ENCODE measurements at regions not wholly inside any gene's neighbourhood (a gene's known extent, or its start where the extent isn't known, plus 50 kb on each side); places are given as distances from the start of the nearest gene placed in this dataset.
A peak's percentile ranks its signal among the peaks of the same experiment; 100 is the strongest.

- TF ChIP-seq, protein P1, sequence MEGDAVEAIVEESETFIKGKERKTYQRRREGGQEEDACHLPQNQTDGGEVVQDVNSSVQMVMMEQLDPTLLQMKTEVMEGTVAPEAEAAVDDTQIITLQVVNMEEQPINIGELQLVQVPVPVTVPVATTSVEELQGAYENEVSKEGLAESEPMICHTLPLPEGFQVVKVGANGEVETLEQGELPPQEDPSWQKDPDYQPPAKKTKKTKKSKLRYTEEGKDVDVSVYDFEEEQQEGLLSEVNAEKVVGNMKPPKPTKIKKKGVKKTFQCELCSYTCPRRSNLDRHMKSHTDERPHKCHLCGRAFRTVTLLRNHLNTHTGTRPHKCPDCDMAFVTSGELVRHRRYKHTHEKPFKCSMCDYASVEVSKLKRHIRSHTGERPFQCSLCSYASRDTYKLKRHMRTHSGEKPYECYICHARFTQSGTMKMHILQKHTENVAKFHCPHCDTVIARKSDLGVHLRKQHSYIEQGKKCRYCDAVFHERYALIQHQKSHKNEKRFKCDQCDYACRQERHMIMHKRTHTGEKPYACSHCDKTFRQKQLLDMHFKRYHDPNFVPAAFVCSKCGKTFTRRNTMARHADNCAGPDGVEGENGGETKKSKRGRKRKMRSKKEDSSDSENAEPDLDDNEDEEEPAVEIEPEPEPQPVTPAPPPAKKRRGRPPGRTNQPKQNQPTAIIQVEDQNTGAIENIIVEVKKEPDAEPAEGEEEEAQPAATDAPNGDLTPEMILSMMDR (IDR thresholded peaks at IDR 0.05; ENCODE audit: control extremely low read depth, extremely low read depth, low read depth, missing control alignments): no peak
- no peak for DNase-seq (ENCODE audit: extremely low spot score)
- CTCF ChIA-PET: no interaction called here
- POLR2A ChIA-PET: no interaction called here
Observed at GRCh38 chr15:98167722-98168268, 207.3 kb downstream of the ARRDC4 start.

DNA sequence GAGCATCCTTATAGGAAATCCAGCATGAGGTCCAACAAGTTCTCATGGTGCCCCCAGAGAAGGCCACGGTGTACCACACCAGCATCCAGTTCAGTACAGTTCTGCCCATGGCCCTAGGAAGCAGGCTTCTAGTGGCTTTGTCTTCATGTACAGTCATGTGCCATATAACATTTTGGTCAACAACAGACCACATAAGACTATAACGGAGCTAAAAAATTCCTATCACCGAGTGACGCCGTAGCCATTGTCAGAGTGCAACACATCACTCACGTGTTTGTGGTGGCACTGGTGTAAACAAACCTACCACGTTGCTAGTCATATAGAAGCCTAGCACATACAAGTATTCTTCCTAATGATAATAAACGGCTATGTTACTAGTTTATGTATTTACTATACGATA is 209.0 kb downstream of the ARRDC4 start:
- TF ChIP-seq, protein P1 (IDR thresholded peaks at IDR 0.05; ENCODE audit: control extremely low read depth, extremely low read depth, low read depth, missing control alignments): no peak
- CTCF ChIA-PET: no interaction called here
- POLR2A ChIA-PET: no interaction called here
- DNase-seq (ENCODE audit: extremely low spot score): no peak

GRCh38 chr15:98174286-98174685 is 213.8 kb downstream of the ARRDC4 start:
- TF ChIP-seq, protein P1 (IDR thresholded peaks at IDR 0.05; ENCODE audit: control extremely low read depth, extremely low read depth, low read depth, missing control alignments): no peak
- ChIA-PET POLR2A (no interaction called here), CTCF (no interaction called here)
- no peak for DNase-seq (ENCODE audit: extremely low spot score)

DNA sequence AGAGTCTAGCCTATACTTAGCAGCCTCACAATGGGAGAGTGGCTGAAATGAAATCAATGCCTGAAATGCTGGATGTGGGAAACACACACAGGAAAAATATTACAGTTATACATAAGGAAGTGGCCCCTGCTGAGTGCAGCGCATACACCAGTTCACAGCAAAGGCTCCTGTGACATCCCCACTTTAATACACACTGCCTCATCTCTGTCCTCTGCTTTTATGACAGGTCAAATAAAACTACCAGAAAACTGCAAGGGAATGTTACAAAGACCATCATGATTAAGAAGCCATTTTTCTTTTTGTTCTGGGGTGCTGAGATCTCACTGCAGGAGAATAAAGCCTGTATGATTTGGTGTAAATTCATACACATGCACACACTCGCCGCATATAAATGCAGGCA is 214.3 kb downstream of the ARRDC4 start:
- DNase-seq (ENCODE audit: extremely low spot score): no peak
- TF ChIP-seq, protein P1 (IDR thresholded peaks at IDR 0.05; ENCODE audit: control extremely low read depth, extremely low read depth, low read depth, missing control alignments): no peak
- POLR2A ChIA-PET: no interaction called here
- CTCF ChIA-PET: no interaction called here

DNA sequence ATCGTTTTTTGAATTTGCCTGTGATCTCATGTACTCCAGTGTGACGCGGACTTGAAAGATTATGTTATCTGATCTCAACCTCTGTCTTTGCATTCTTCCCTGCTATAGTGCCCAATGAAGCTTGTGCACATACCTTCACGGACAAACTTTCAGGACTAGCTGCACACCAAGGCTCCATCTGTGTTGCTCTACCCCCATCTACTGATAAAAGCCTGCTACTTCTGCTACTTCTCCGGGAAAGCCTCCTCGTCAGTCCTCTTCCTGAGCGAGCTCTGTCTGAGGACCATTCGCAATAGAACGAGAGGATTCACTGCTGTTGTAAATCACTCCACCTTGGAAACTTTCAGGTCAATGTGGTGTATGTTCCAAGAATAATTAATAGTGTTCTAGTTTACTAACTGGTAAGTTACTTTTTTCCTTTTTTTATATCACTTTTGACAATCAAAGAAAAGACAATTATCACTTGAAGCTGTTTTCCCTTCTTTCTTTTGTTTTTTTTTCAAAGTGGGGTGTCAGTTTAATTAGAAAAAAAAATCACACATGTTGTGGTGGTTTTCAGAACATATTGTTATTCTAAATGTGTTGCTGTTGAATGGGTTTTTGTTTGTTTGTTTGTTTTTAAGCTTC is 217.6 kb downstream of the ARRDC4 start:
- DNase-seq (ENCODE audit: extremely low spot score): peak; percentile 17

DNA sequence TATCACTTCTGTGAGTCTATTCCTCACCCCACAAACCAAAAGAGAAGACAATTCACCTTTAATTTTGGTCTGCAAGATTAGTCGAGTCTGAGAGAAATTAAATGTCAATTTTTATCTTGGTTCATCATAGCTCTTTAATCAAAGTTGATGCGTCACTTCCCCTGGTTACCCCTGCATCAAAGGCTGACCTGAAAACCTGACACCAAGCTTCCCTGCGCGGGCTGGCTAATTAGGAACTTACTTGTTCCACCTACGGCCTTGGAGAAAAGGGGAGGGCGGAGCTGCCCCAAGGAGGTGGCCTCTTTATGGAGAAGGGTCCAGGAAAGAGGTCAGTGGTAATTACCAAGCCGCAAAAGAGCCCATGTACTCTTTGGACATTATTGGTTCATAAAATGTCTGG is 218.4 kb downstream of the ARRDC4 start:
- TF ChIP-seq, protein P1 (IDR thresholded peaks at IDR 0.05; ENCODE audit: control extremely low read depth, extremely low read depth, low read depth, missing control alignments): no peak
- ChIA-PET POLR2A (no interaction called here), CTCF (interaction anchor here (1.1 to 1.7 kb wide), 6 partner anchors 13 to 274 kb away, joined by 3 to 9 read pairs (median 4); no protein-coding TSS in a partner anchor)
- no peak for DNase-seq (ENCODE audit: extremely low spot score)

More for the DNA sequence above, 217.6 kb downstream of the ARRDC4 start:
- CTCF ChIA-PET: interaction anchor here (0.5 to 1.7 kb wide), 14 partner anchors 8 to 280 kb away, joined by 3 to 9 read pairs (median 4); no protein-coding TSS in a partner anchor
- TF ChIP-seq, protein P1 (IDR thresholded peaks at IDR 0.05; ENCODE audit: control extremely low read depth, extremely low read depth, low read depth, missing control alignments): peak; percentile 40
- POLR2A ChIA-PET: no interaction called here

Measured in GM10248 (cell line).